ENCODE measurements at regions not wholly inside any gene's neighbourhood (a gene's known extent, or its start where the extent isn't known, plus 50 kb on each side); places are given as distances from the start of the nearest gene placed in this dataset.
A peak's percentile ranks its signal among the peaks of the same experiment; 100 is the strongest.

GRCh38 chr6:149168968-149169367 is 148.5 kb upstream of the TAB2 start:
- Histone ChIP-seq H4K8ac (ENCODE audit: extremely low read depth, insufficient read depth, low read length) (no peak overlapping the region), H3K79me1 (ENCODE audit: low read depth, low read length) (no peaks in the 10 kb centered on the region)

More at GRCh38 chr6:149168968-149169367, 148.5 kb upstream of the TAB2 start:
- H3K36me3 ChIP-seq (ENCODE audit: control insufficient read depth in 2 of 4, insufficient read depth in 4 of 4, low read length in 3 of 4) = no peaks in the 10 kb centered on the region
- ChIA-PET POLR2A (ENCODE audit: partially characterized antibody) (interaction anchor here (1.2 kb wide), 1 partner anchor 57 kb away, joined by 3 read pairs; no protein-coding TSS in a partner anchor), CTCF (ENCODE audit: partially characterized antibody) (interaction anchor here (0.6 to 1.3 kb wide), 4 partner anchors 11 to 877 kb away, joined by 3 to 4 read pairs (median 3); no protein-coding TSS in a partner anchor)
- H2BK120ac ChIP-seq (replicated peaks; ENCODE audit: low read depth, low read length) = no peak overlapping the region
- H4K20me1 ChIP-seq (replicated peaks in 1 of 2; ENCODE audit: control insufficient read depth in 1 of 2, insufficient read depth in 2 of 2, low read length in 2 of 2) = no peaks in the 10 kb centered on the region
- H3K27me3 ChIP-seq (replicated peaks in 1 of 4; ENCODE audit: control insufficient read depth in 3 of 4, extremely low read depth in 1 of 4, insufficient read depth in 3 of 4, low read length in 3 of 4) = no peaks in the 10 kb centered on the region
- no peaks in the 10 kb centered on the region for H3K23me2 ChIP-seq (ENCODE audit: low read depth, low read length)
- H2BK15ac ChIP-seq (ENCODE audit: low read length) = no peak overlapping the region
- no peak overlapping the region for H4K5ac ChIP-seq (ENCODE audit: insufficient read length, low read depth, low read length)
- no peak overlapping the region for H4K91ac ChIP-seq (replicated peaks; ENCODE audit: insufficient read length, low read length)
- no peak overlapping the region for H3K4ac ChIP-seq (replicated peaks; ENCODE audit: insufficient read length, low read depth, low read length)
- no peak for TF ChIP-seq BRCA1 (IDR thresholded peaks at IDR 0.05; ENCODE audit: low read depth, low read length)
- TF ChIP-seq KDM4A (IDR thresholded peaks at IDR 0.05; ENCODE audit: low read depth, low read length, severe bottlenecking) = no peak
- TF ChIP-seq POU5F1 (IDR thresholded peaks at IDR 0.05; ENCODE audit: low read depth, low read length) = no peak
- TF ChIP-seq EP300 (IDR thresholded peaks at IDR 0.05; ENCODE audit: borderline replicate concordance in 1 of 2, low read depth in 2 of 2, low read length in 2 of 2) = no peak
- TF ChIP-seq SIN3A (conservative IDR thresholded peaks at IDR 0.05 in 1 of 2, IDR thresholded peaks at IDR 0.05 in 1 of 2; ENCODE audit: low read depth in 1 of 2, low read length in 2 of 2) = no peak
- TF ChIP-seq JUND (IDR thresholded peaks at IDR 0.05; ENCODE audit: low read length) = no peak
- no peak for TF ChIP-seq SUZ12 (IDR thresholded peaks at IDR 0.05; ENCODE audit: low read length)
- no peak for TF ChIP-seq JUN (IDR thresholded peaks at IDR 0.05; ENCODE audit: low read depth, low read length)
- TF ChIP-seq TEAD4 (IDR thresholded peaks at IDR 0.05; ENCODE audit: low read depth, low read length) = no peak
- no peak for TF ChIP-seq GTF2F1 (IDR thresholded peaks at IDR 0.05; ENCODE audit: borderline replicate concordance, low read depth, low read length)
- TF ChIP-seq RFX5 (IDR thresholded peaks at IDR 0.05; ENCODE audit: borderline replicate concordance, low read depth, low read length) = no peak
- no peak for TF ChIP-seq POLR2AphosphoS5 (IDR thresholded peaks at IDR 0.05; ENCODE audit: low read depth, low read length)
- no peak for TF ChIP-seq SIX5 (IDR thresholded peaks at IDR 0.05; ENCODE audit: low read depth, low read length)
- no peak for TF ChIP-seq TBP (IDR thresholded peaks at IDR 0.05; ENCODE audit: low read depth, low read length)
- H3K79me2 ChIP-seq (ENCODE audit: control insufficient read depth in 1 of 2, insufficient read depth in 2 of 2, low read length in 2 of 2) = no peaks in the 10 kb centered on the region
- H2BK12ac ChIP-seq (ENCODE audit: low read depth, low read length) = no peak overlapping the region
- no peak overlapping the region for H3K27ac ChIP-seq (ENCODE audit: low read depth, low read length)
- no peak overlapping the region for H3K9ac ChIP-seq (replicated peaks in 1 of 4; ENCODE audit: extremely low read depth in 1 of 4, low read depth in 3 of 4, low read length in 3 of 4)
- H3K4me3 ChIP-seq (ENCODE audit: extremely low read depth in 1 of 4, insufficient read depth in 2 of 4, low read depth in 3 of 4, low read length in 4 of 4) = no peak overlapping the region
- FAIRE-seq = no peak
- no peaks in the 10 kb centered on the region for H3K4me1 ChIP-seq (replicated peaks in 1 of 4; ENCODE audit: control insufficient read depth in 3 of 4, insufficient read depth in 4 of 4, low read length in 3 of 4)
- H3K14ac ChIP-seq (ENCODE audit: insufficient read length) = no peak overlapping the region
- H2BK5ac ChIP-seq (ENCODE audit: low read depth, low read length) = no peak overlapping the region
- no peak overlapping the region for H2BK20ac ChIP-seq (ENCODE audit: low read length)
- H3K56ac ChIP-seq (replicated peaks; ENCODE audit: insufficient read length, low read depth, low read length) = no peak overlapping the region
- H2AK5ac ChIP-seq (ENCODE audit: low read depth, low read length) = no peak overlapping the region
- H2AFZ ChIP-seq (ENCODE audit: low read length) = peak overlapping the region; percentile 38; the same call in 1 of the 2 replicates
- DNase-seq (ENCODE audit: low read depth in 1 of 2, low spot score in 2 of 2) = no peak
- no peak overlapping the region for H3K4me2 ChIP-seq (ENCODE audit: insufficient read depth in 1 of 2, low read depth in 2 of 2, low read length in 2 of 2)
- WGBS, 2 experiments (ENCODE audit: extremely low coverage in 1 of 2, insufficient coverage in 1 of 2, insufficient read length in 1 of 2, insufficient replicate concordance in 2 of 2, low coverage in 1 of 2, low lambda C conversion rate in 2 of 2, missing lambda C conversion rate in 1 of 2) = 95% methylated on average over 6 of the region's 6 CpGs; no CpG with 5 or more reads in 1 of the 2 experiments
- no peaks in the 10 kb centered on the region for H3K9me3 ChIP-seq (ENCODE audit: insufficient read depth in 2 of 2, low read depth in 1 of 2, low read length in 1 of 2)
- H3K18ac ChIP-seq (ENCODE audit: extremely low read depth, low read length) = no peak overlapping the region
- H3K23ac ChIP-seq (ENCODE audit: insufficient read length) = no peak overlapping the region

Measured in H1 (cell line).